ENCODE measurements at regions not wholly inside any gene's neighbourhood (a gene's known extent, or its start where the extent isn't known, plus 50 kb on each side); places are given as distances from the start of the nearest gene placed in this dataset.

- no peak for DNase-seq (ENCODE audit: low spot score)
Observed at GRCh38 chr4:4735870-4736269, 123.6 kb upstream of the MSX1 start.

GRCh38 chr4:4735136-4735750 is 124.2 kb upstream of the MSX1 start:
- DNase-seq (ENCODE audit: low spot score) = no peak

- no peak for DNase-seq (ENCODE audit: low spot score)
Observed at GRCh38 chr4:4734425-4734824, 125.0 kb upstream of the MSX1 start.

- no peak for DNase-seq (ENCODE audit: low spot score)
Observed at GRCh38 chr4:4733663-4734062, 125.8 kb upstream of the MSX1 start.

- DNase-seq (ENCODE audit: low spot score) = no peak
Observed at GRCh38 chr4:4730249-4730648, 129.2 kb upstream of the MSX1 start.

GRCh38 chr4:4729206-4729605 is 130.3 kb upstream of the MSX1 start:
- no peak for DNase-seq (ENCODE audit: low spot score)

- DNase-seq (ENCODE audit: low spot score) = no peak
Observed at GRCh38 chr4:4727536-4727935, 131.9 kb upstream of the MSX1 start.

- DNase-seq (ENCODE audit: low spot score) = no peak
Observed at GRCh38 chr4:4726051-4726450, 133.4 kb upstream of the MSX1 start.

GRCh38 chr4:4724321-4724720 is 135.1 kb upstream of the MSX1 start:
- peak; percentile 11 for DNase-seq (ENCODE audit: low spot score)

- no peak for DNase-seq (ENCODE audit: low spot score)
Observed at GRCh38 chr4:4721636-4722035, 137.8 kb upstream of the MSX1 start.

GRCh38 chr4:4720646-4721045 is 138.8 kb upstream of the MSX1 start:
- no peak for DNase-seq (ENCODE audit: low spot score)

- DNase-seq (ENCODE audit: low spot score) = no peak
Observed at GRCh38 chr4:4719436-4719835, 140.0 kb upstream of the MSX1 start.

- DNase-seq (ENCODE audit: low spot score) = no peak
Observed at GRCh38 chr4:4717692-4718091, 141.8 kb upstream of the MSX1 start.

GRCh38 chr4:4714331-4714730 is 145.1 kb upstream of the MSX1 start:
- DNase-seq (ENCODE audit: low spot score) = no peak

GRCh38 chr4:4712800-4713528 is 146.5 kb upstream of the MSX1 start:
- no peak for DNase-seq (ENCODE audit: low spot score)

GRCh38 chr4:4711902-4712301 is 147.6 kb upstream of the MSX1 start:
- DNase-seq (ENCODE audit: low spot score) = no peak

- DNase-seq (ENCODE audit: low spot score) = no peak
Observed at GRCh38 chr4:4709736-4710135, 149.7 kb upstream of the MSX1 start.

- DNase-seq (ENCODE audit: low spot score) = no peak
Observed at GRCh38 chr4:4704267-4704666, 155.2 kb upstream of the MSX1 start.

- DNase-seq (ENCODE audit: low spot score) = no peak
Observed at GRCh38 chr4:4697584-4697983, 155.7 kb upstream of the STX18 start.

- no peak for DNase-seq (ENCODE audit: low spot score)
Observed at GRCh38 chr4:4696530-4696929, 154.7 kb upstream of the STX18 start.

GRCh38 chr4:4695497-4695896 is 153.6 kb upstream of the STX18 start:
- no peak for DNase-seq (ENCODE audit: low spot score)

GRCh38 chr4:4694827-4695226 is 153.0 kb upstream of the STX18 start:
- DNase-seq (ENCODE audit: low spot score) = no peak

GRCh38 chr4:4694296-4694772 is 152.5 kb upstream of the STX18 start:
- DNase-seq (ENCODE audit: low spot score) = peak; percentile 61

- no peak for DNase-seq (ENCODE audit: low spot score)
Observed at GRCh38 chr4:4693755-4694295, 152.0 kb upstream of the STX18 start.
